K562 (cell line): ENCODE measurements at regions not wholly inside any gene's neighbourhood (a gene's known extent, or its start where the extent isn't known, plus 50 kb on each side); places are given as distances from the start of the nearest gene placed in this dataset.

Experiments used
- ATAC-seq: fragments of 200-7000 bp; cut with Tn5 transposase; 3 replicates; pipeline ENCODE4 v1.9.1; 2020; ENCODE audit warnings: moderate library complexity
- BruUV-seq: library from RNA; stranded (reverse); fragments of 400-500 nt; replicated peaks from 2 replicates; lab custom pipeline; 2021; lab: Mats Ljungman, UMichigan
- CTCF ChIA-PET: fragments of 300-600 bp; formaldehyde crosslinking; extraction: SDS; loops from one replicate; lab custom pipeline; 2021; ENCODE audit warnings: low intra/inter-chr PET ratio; lab: Yijun Ruan, JAX
- POLR2A ChIA-PET: fragments of 300-600, 350-650 bp; sonication (Branson Sonifier 250); formaldehyde crosslinking; extraction: SDS; loops from one replicate; lab custom pipeline; 2021; ENCODE audit warnings: antibody characterized with exemption, inconsistent platforms; lab: Yijun Ruan, JAX
- DNase-seq, 4 experiments: peaks; one replicate each; pipeline versions ENCODE4 v3.0.0 to v3.0.0-alpha.2; 2011 to 2018; ENCODE audit warnings: low spot score in 3 of 4, mixed read lengths in 3 of 4; ENCODE audit errors: extremely low read depth in 1 of 4
- FAIRE-seq: peaks from 2 replicates; lab custom pipeline; 2011; peaks lifted over from hg19 to GRCh38; lab: Jason Lieb, UNC
- H2AFZ ChIP-seq: 2 replicates; pipeline ENCODE4 v1.6.0; 2011; ENCODE audit warnings: low read depth, low read length, control low read depth, inconsistent platforms
- H3K27ac ChIP-seq: fragments of 200-600 bp; 3 replicates; pipeline ENCODE4 v1.8.0; 2011; ENCODE audit warnings: low read depth, mild to moderate bottlenecking, control low read depth, inconsistent platforms, low read length, moderate library complexity, mixed read lengths; ENCODE audit errors: extremely low read depth
- H3K27me3 ChIP-seq, 2 experiments: fragments of 300-600 bp in 1 of 2; 2 replicates in 1 of 2; 3 replicates in 1 of 2; pipeline versions ENCODE4 v1.6.0 to v1.8.0; 2011; ENCODE audit warnings: inconsistent platforms in 2 of 2, low read length in 2 of 2, mild to moderate bottlenecking in 1 of 2, mixed read lengths in 1 of 2, moderate library complexity in 1 of 2; ENCODE audit not compliant: control insufficient read depth in 2 of 2, insufficient read depth in 2 of 2
- H3K36me3 ChIP-seq: fragments of 300-600 bp; 3 replicates; pipeline ENCODE4 v1.8.0; 2011; ENCODE audit warnings: mild to moderate bottlenecking, low read length, inconsistent platforms; ENCODE audit not compliant: control insufficient read depth, insufficient read depth
- H3K4me1 ChIP-seq, 2 experiments: fragments of 200-600 bp in 1 of 2; replicated peaks in 1 of 2; 2 replicates in 1 of 2; 3 replicates in 1 of 2; pipeline versions ENCODE4 v1.5.1 to v1.8.0; 2011; ENCODE audit warnings: inconsistent platforms in 2 of 2, low read length in 2 of 2, mild to moderate bottlenecking in 1 of 2, mixed read lengths in 1 of 2, moderate library complexity in 1 of 2; ENCODE audit not compliant: control insufficient read depth in 2 of 2, insufficient read depth in 2 of 2
- H3K4me2 ChIP-seq: 2 replicates; pipeline ENCODE4 v1.6.1; 2011; ENCODE audit warnings: low read length, control low read depth, inconsistent platforms, mixed read lengths; ENCODE audit not compliant: insufficient read depth
- H3K4me3 ChIP-seq: fragments of 200-600 bp; sonication (generic), shearing (Covaris generic); 2 replicates; pipeline ENCODE4 v1.5.1; 2016; ENCODE audit warnings: control low read depth, inconsistent platforms
- H3K79me2 ChIP-seq: fragments of 200-600 bp; 3 replicates; pipeline ENCODE4 v1.8.0; 2011; ENCODE audit warnings: low read length, inconsistent platforms; ENCODE audit not compliant: control insufficient read depth, insufficient read depth
- H3K9ac ChIP-seq, 2 experiments: 2 replicates each; pipeline versions ENCODE4 v1.6.0 to v1.6.1; 2011; ENCODE audit warnings: low read depth in 2 of 2, low read length in 2 of 2, control low read depth in 1 of 2, inconsistent platforms in 1 of 2, mild to moderate bottlenecking in 1 of 2, mixed read lengths in 1 of 2; ENCODE audit not compliant: insufficient read depth in 1 of 2
- H3K9me1 ChIP-seq: one replicate; pipeline ENCODE4 v1.6.0; 2011; ENCODE audit warnings: inconsistent platforms, mild to moderate bottlenecking, low read length, moderate library complexity; ENCODE audit not compliant: control insufficient read depth, insufficient read depth
- H3K9me3 ChIP-seq: replicated peaks from 2 replicates; pipeline ENCODE4 v1.5.1; 2011; ENCODE audit warnings: low read depth, low read length, inconsistent platforms; ENCODE audit not compliant: control insufficient read depth, insufficient read depth
- H4K20me1 ChIP-seq: replicated peaks from 2 replicates; pipeline ENCODE4 v1.6.1; 2011; ENCODE audit warnings: low read length, inconsistent platforms, mixed read lengths; ENCODE audit not compliant: control insufficient read depth, insufficient read depth
- ATF3 ChIP-seq, 2 experiments: fragments of 450-650 bp in 1 of 2; sonication (generic) in 1 of 2; formaldehyde crosslinking in 1 of 2; IDR thresholded peaks in 1 of 2; conservative IDR thresholded peaks in 1 of 2; 2 replicates each; pipeline versions ENCODE4 v1.6.1 to v1.8.1; 2016 to 2023; ENCODE audit warnings: mild to moderate bottlenecking in 2 of 2, moderate library complexity in 2 of 2, inconsistent platforms in 1 of 2, missing genetic modification reagents in 1 of 2
- BACH1 ChIP-seq: fragments of 200-800 bp; sonication (Bioruptor generic); IDR thresholded peaks from 2 replicates; pipeline ENCODE4 v1.6.1; 2016; ENCODE audit warnings: missing genetic modification characterization, missing compliant biosample characterization
- DACH1 ChIP-seq: fragments of 450-650 bp; IDR thresholded peaks from 2 replicates; pipeline ENCODE4 v1.6.1; 2018; ENCODE audit not compliant: partially characterized antibody
- HMBOX1 ChIP-seq: sonication (generic); IDR thresholded peaks from 2 replicates; pipeline ENCODE4 v1.6.1; 2016
- ZNF23 ChIP-seq: fragments of 250-450 bp; sonication (Bioruptor Pico); IDR thresholded peaks from 2 replicates; pipeline ENCODE4 v1.4.0; 2020; ENCODE audit warnings: mild to moderate bottlenecking
- ZNF384 ChIP-seq: IDR thresholded peaks from 2 replicates; pipeline ENCODE4 v1.6.1; 2012; ENCODE audit warnings: low read depth, low read length, improper control_type of control experiment
- WGBS: fragments of 100-300 bp; shearing (Covaris generic); methylation state at CpG from one replicate; pipeline ENCODE4 v1.1.6; 2016; ENCODE audit warnings: low coverage, mixed read lengths; ENCODE audit not compliant: insufficient coverage; ENCODE audit errors: missing lambda C conversion rate; 5-methylcytosine and 5-hydroxymethylcytosine counted together
- in situ Hi-C: fragments of 300-500 bp; cut with MboI; formaldehyde crosslinking; loops from 4 replicates; pipeline ENCODE4 v1.15.0; 2018; ENCODE audit warnings: inconsistent platforms, mixed read lengths
- intact Hi-C: fragments of 100-400 bp; cut with micrococcal nuclease; formaldehyde crosslinking; loops from 2 replicates; pipeline ENCODE4 v1.14.2; 2022

- Histone ChIP-seq H3K4me3 (no peak overlapping the region), H3K9me3 (no peaks in the 10 kb centered on the region), H3K4me1 (no peaks in the 10 kb centered on the region), H3K79me2 (no peaks in the 10 kb centered on the region), H3K27ac (no peak overlapping the region), H3K36me3 (no peaks in the 10 kb centered on the region), H3K4me2 (no peak overlapping the region), H3K27me3 (0 out of 5 replicates have a peak, but pooled peaks cover 0 to 5% of the 10 kb centered on the region in 2 experiments), H4K20me1 (no peaks in the 10 kb centered on the region), H2AFZ (no peak overlapping the region), H3K9ac (no peak overlapping the region), H3K9me1 (no peaks in the 10 kb centered on the region)
- intact Hi-C loops: no loop called here
- TF ChIP-seq ATF3 (IDR thresholded peaks at IDR 0.05) (no peak), ATF3 (CRISPR knock-in tag; conservative IDR thresholded peaks at IDR 0.05) (no peak), ZNF384 (no peak), DACH1 (no peak), BACH1 (tag) (no peak), ZNF23 (CRISPR knock-in tag) (no peak), HMBOX1 (no peak)
- ChIA-PET POLR2A (no interaction called here), CTCF (no interaction called here)
- DNase-seq (no peak), ATAC-seq (no peak), FAIRE-seq (no peak)
- no TSS peak for BruUV-seq
- 2% methylated on average over 3 of the region's 3 CpGs for WGBS
- in situ Hi-C loops: loop anchor here (25.0 kb wide), 1 partner anchor 1679 kb away; no protein-coding TSS in a partner anchor
These were observed 127.3 kb upstream of the SRD5A2 start for GRCh38 chr2:31707992-31708391.
